Trophoblast cell (in vitro differentiated cells and primary cell): ENCODE measurements at regions not wholly inside any gene's neighbourhood (a gene's known extent, or its start where the extent isn't known, plus 50 kb on each side); places are given as distances from the start of the nearest gene placed in this dataset.

Source experiments
- DNase-seq, 2 donors: peaks; one replicate each; pipeline ENCODE4 v3.0.0-alpha.2; 2016
- H2AFZ ChIP-seq: 2 replicates; pipeline ENCODE4 v1.6.1; 2013; ENCODE audit warnings: low read length, moderate library complexity, mild to moderate bottlenecking; ENCODE audit not compliant: insufficient read depth, poor library complexity
- H2AK5ac ChIP-seq: 2 replicates; pipeline ENCODE4 v1.6.1; 2013; ENCODE audit warnings: mild to moderate bottlenecking, low read length
- H2BK120ac ChIP-seq: 2 replicates; pipeline ENCODE4 v1.6.1; 2013; ENCODE audit warnings: low read length, mild to moderate bottlenecking, moderate library complexity; ENCODE audit not compliant: insufficient read depth, poor library complexity
- H2BK12ac ChIP-seq: 2 replicates; pipeline ENCODE4 v1.6.1; 2013; ENCODE audit warnings: mild to moderate bottlenecking, low read length, moderate library complexity
- H2BK5ac ChIP-seq: 2 replicates; pipeline ENCODE4 v1.6.1; 2013; ENCODE audit warnings: low read length, low read depth, moderate library complexity, mild to moderate bottlenecking; ENCODE audit not compliant: poor library complexity
- H3K14ac ChIP-seq: 2 replicates; pipeline ENCODE4 v1.6.1; 2013; ENCODE audit warnings: mild to moderate bottlenecking, low read length
- H3K18ac ChIP-seq: 2 replicates; pipeline ENCODE4 v1.6.1; 2013; ENCODE audit warnings: mild to moderate bottlenecking, low read length
- H3K23ac ChIP-seq: 2 replicates; pipeline ENCODE4 v1.6.1; 2013; ENCODE audit warnings: low read length
- H3K27ac ChIP-seq: 2 replicates; pipeline ENCODE4 v1.5.1; 2013; ENCODE audit warnings: low read depth, mild to moderate bottlenecking, inconsistent platforms, low read length, moderate library complexity
- H3K27me3 ChIP-seq: 2 replicates; pipeline ENCODE4 v1.6.1; 2013; ENCODE audit warnings: inconsistent platforms, mild to moderate bottlenecking, low read length, moderate library complexity; ENCODE audit not compliant: insufficient read depth
- H3K36me3 ChIP-seq, 2 experiments: 1 replicate in 1 of 2; 2 replicates in 1 of 2; pipeline ENCODE4 v1.6.1; 2013; ENCODE audit warnings: low read length in 2 of 2, mild to moderate bottlenecking in 2 of 2, moderate library complexity in 1 of 2; ENCODE audit not compliant: insufficient read depth in 2 of 2, control insufficient read depth in 1 of 2
- H3K4ac ChIP-seq: 2 replicates; pipeline ENCODE4 v1.6.1; 2013; ENCODE audit warnings: low read depth, mild to moderate bottlenecking, low read length, moderate library complexity
- H3K4me1 ChIP-seq, 2 experiments: 1 replicate in 1 of 2; 2 replicates in 1 of 2; pipeline ENCODE4 v1.6.1; 2013; ENCODE audit warnings: low read length in 2 of 2, mild to moderate bottlenecking in 2 of 2, moderate library complexity in 1 of 2; ENCODE audit not compliant: insufficient read depth in 2 of 2, control insufficient read depth in 1 of 2
- H3K4me2 ChIP-seq: 2 replicates; pipeline ENCODE4 v1.6.1; 2013; ENCODE audit warnings: inconsistent platforms, mild to moderate bottlenecking, low read length, moderate library complexity
- H3K4me3 ChIP-seq: 2 replicates; pipeline ENCODE4 v1.5.1; 2013; ENCODE audit warnings: mild to moderate bottlenecking, low read depth, low read length, inconsistent platforms
- H3K79me1 ChIP-seq: one replicate; pipeline ENCODE4 v1.6.1; 2013; ENCODE audit warnings: low read length
- H3K79me2 ChIP-seq: 2 replicates; pipeline ENCODE4 v1.6.1; 2013; ENCODE audit warnings: low read length, mild to moderate bottlenecking; ENCODE audit not compliant: control insufficient read depth, insufficient read depth, poor library complexity
- H3K9ac ChIP-seq: 2 replicates; pipeline ENCODE4 v1.6.1; 2013; ENCODE audit warnings: mild to moderate bottlenecking, low read length
- H3K9me3 ChIP-seq: 2 replicates; pipeline ENCODE4 v1.6.1; 2013; ENCODE audit warnings: low read depth, mild to moderate bottlenecking, control low read depth, inconsistent platforms, low read length; ENCODE audit not compliant: insufficient read depth
- H4K12ac ChIP-seq: 2 replicates; pipeline ENCODE4 v1.6.1; 2013; ENCODE audit warnings: low read depth, mild to moderate bottlenecking, low read length, moderate library complexity
- H4K8ac ChIP-seq: 2 replicates; pipeline ENCODE4 v1.6.1; 2013; ENCODE audit warnings: low read depth, mild to moderate bottlenecking, low read length, moderate library complexity
- H4K91ac ChIP-seq: one replicate; pipeline ENCODE4 v1.6.1; 2013; ENCODE audit warnings: low read depth, mild to moderate bottlenecking, low read length, moderate library complexity
- WGBS: extraction: QIAGEN DNeasy Blood & Tissue Kit; methylation state at CpG from one replicate; pipeline ENCODE4 v1.1.7; 2013; ENCODE audit warnings: missing lambda C conversion rate; ENCODE audit not compliant: insufficient read length, insufficient coverage; ENCODE audit errors: extremely low coverage; 5-methylcytosine and 5-hydroxymethylcytosine counted together

DNA sequence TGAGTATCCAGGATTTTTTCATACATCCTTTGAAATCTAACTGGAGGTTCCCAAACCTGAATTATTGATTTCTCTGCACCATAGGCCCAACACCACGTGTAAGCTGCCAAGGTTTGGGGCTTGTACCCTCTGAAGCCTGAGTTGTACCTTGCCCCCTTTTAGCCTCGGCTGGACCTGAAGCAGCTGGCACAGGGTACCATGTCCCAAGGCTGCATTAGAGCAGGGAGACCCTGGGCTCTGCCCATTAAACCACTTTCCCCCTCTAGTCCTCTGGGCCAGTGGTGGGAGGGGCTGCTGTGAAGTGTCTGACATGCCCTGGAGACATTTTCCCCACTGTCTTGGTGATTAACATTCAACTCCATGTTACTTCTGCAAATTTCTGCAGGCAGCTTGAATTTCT is 532.9 kb upstream of the NUDT12 start:
- no peak overlapping the region for H2BK120ac ChIP-seq
- H3K36me3 ChIP-seq: no peaks in the 10 kb centered on the region
- no peak overlapping the region for H3K4me2 ChIP-seq
- no peak overlapping the region for H4K91ac ChIP-seq
- no peak overlapping the region for H4K12ac ChIP-seq
- no peak for DNase-seq
- H2AFZ ChIP-seq: no peak overlapping the region
- no peak overlapping the region for H4K8ac ChIP-seq
- no peaks in the 10 kb centered on the region for H3K79me1 ChIP-seq
- WGBS: no CpG with 5 or more reads among the region's 2 CpGs
- H3K9me3 ChIP-seq: no peaks in the 10 kb centered on the region
- no peaks in the 10 kb centered on the region for H3K4me1 ChIP-seq
- H3K9ac ChIP-seq: no peak overlapping the region
- H2BK12ac ChIP-seq: no peak overlapping the region
- H2BK5ac ChIP-seq: no peak overlapping the region
- no peaks in the 10 kb centered on the region for H3K27me3 ChIP-seq
- no peak overlapping the region for H3K23ac ChIP-seq
- no peak overlapping the region for H3K14ac ChIP-seq
- H2AK5ac ChIP-seq: no peak overlapping the region
- H3K4ac ChIP-seq: no peak overlapping the region
- H3K79me2 ChIP-seq: no peaks in the 10 kb centered on the region
- H3K4me3 ChIP-seq: no peak overlapping the region
- H3K18ac ChIP-seq: no peak overlapping the region
- H3K27ac ChIP-seq: no peak overlapping the region

DNA sequence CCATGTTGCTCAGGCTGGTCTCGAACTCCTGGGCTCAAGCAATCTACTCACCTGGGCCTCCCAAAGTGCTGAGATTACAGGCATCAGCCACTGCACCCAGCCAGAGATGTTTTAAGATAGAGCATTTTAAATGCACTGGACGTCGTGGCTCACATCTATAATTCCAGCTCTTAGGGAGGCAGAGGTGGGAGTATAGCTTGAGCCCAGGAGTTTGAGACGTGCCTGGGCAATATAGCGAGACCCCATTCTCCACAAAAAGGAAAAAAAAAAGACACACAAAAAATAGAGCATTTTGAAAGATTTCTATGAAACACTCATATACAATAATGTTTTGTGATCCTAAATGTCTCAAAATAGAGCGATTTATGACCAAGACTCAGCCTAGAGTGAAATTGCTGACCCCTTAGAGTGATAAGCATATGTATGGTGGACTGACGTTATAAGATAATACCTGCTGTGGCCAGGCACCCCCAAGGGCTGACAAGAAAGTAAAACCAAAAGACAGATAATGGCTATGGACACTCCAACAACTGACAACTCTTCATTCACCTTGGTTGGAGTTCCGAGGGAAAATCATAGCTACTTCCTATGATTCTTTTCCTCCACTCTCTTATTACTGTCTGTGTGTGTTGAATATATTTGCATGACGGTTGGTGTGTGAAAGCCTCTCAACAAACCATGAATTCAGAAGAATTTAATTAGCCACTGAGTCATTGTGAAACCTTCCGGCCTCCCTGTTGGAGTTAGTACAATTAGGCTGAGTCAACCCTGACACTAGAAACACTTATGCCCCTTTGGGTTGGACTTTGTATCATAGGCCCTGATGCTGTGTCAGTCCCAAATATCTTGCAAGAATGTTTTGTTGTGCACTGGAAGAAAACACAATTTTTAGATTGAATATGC is 526.5 kb upstream of the NUDT12 start:
- H3K27me3 ChIP-seq: no peaks in the 10 kb centered on the region
- H3K36me3 ChIP-seq: no peaks in the 10 kb centered on the region
- no peak overlapping the region for H3K23ac ChIP-seq
- no peak for DNase-seq
- no peak overlapping the region for H4K91ac ChIP-seq
- no peak overlapping the region for H2BK12ac ChIP-seq
- no peaks in the 10 kb centered on the region for H3K79me2 ChIP-seq
- H3K79me1 ChIP-seq: no peaks in the 10 kb centered on the region
- H3K4me3 ChIP-seq: no peak overlapping the region
- no peak overlapping the region for H3K9ac ChIP-seq
- no peak overlapping the region for H3K14ac ChIP-seq
- no peak overlapping the region for H4K12ac ChIP-seq
- H2BK5ac ChIP-seq: no peak overlapping the region
- H3K27ac ChIP-seq: no peak overlapping the region
- H3K4ac ChIP-seq: no peak overlapping the region
- no peak overlapping the region for H3K18ac ChIP-seq
- H2BK120ac ChIP-seq: no peak overlapping the region
- no peak overlapping the region for H3K4me2 ChIP-seq
- H3K4me1 ChIP-seq: no peaks in the 10 kb centered on the region
- H4K8ac ChIP-seq: no peak overlapping the region
- H3K9me3 ChIP-seq: no peaks in the 10 kb centered on the region
- no peak overlapping the region for H2AFZ ChIP-seq
- no CpG with 5 or more reads among the region's 10 CpGs for WGBS
- H2AK5ac ChIP-seq: no peak overlapping the region

DNA sequence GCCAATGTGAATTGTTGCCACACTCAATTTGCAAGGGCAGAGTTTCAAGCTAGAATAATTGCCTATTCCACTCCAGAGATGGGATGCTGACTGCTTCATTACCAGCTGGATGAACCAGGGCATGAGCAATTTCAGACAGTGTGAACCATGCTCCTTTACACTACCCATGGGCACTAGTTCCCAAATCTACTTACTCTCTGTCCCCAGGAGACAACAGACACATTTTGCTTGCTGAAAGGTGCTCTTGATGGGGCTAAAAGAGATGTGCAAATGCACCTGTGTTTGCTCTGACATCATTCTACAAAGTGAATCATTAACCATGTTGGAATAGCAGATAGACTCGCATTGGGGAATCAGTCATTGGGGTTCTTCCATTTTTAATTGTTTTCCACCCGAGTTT is 522.3 kb upstream of the NUDT12 start:
- WGBS: no CpG with 5 or more reads among the region's 2 CpGs
- Histone ChIP-seq H2AK5ac (no peak overlapping the region), H3K79me2 (no peaks in the 10 kb centered on the region), H3K27ac (no peak overlapping the region), H2AFZ (no peak overlapping the region), H3K9ac (no peak overlapping the region), H3K4ac (no peak overlapping the region), H3K9me3 (no peaks in the 10 kb centered on the region), H3K4me3 (no peak overlapping the region), H3K14ac (no peak overlapping the region), H2BK12ac (no peak overlapping the region), H4K12ac (no peak overlapping the region), H4K8ac (no peak overlapping the region), H3K4me2 (no peak overlapping the region), H3K36me3 (no peaks in the 10 kb centered on the region), H2BK120ac (no peak overlapping the region), H3K79me1 (no peaks in the 10 kb centered on the region), H4K91ac (no peak overlapping the region), H3K27me3 (no peaks in the 10 kb centered on the region), H2BK5ac (no peak overlapping the region), H3K18ac (no peak overlapping the region), H3K23ac (no peak overlapping the region), H3K4me1 (no peaks in the 10 kb centered on the region)
- no peak for DNase-seq

DNA sequence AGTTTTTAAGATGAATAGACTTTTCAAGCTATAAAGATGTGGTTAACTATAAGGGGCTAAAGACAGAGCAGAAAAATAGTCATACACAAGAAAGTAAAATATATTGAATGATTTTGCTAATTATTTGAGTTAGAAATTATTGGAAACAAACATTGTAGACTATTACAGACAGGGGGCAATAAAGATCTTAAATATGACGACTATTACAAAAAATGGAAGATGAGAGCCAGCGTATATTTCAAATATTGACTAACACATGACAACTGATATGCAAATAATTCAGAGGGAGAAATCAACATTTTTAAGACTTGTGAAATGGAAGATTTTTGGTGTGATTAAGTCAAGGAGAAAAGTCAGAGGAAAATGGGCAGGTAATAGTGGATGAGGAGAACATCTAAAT is 520.2 kb upstream of the NUDT12 start:
- H3K4ac ChIP-seq: no peak overlapping the region
- no peaks in the 10 kb centered on the region for H3K9me3 ChIP-seq
- H2AK5ac ChIP-seq: no peak overlapping the region
- H4K12ac ChIP-seq: no peak overlapping the region
- H2AFZ ChIP-seq: no peak overlapping the region
- no peak overlapping the region for H3K14ac ChIP-seq
- no peak overlapping the region for H3K27ac ChIP-seq
- no peak overlapping the region for H3K9ac ChIP-seq
- H4K91ac ChIP-seq: no peak overlapping the region
- H3K18ac ChIP-seq: no peak overlapping the region
- no peaks in the 10 kb centered on the region for H3K36me3 ChIP-seq
- H3K27me3 ChIP-seq: no peaks in the 10 kb centered on the region
- no peak overlapping the region for H3K4me2 ChIP-seq
- no peak for DNase-seq
- no peak overlapping the region for H3K23ac ChIP-seq
- WGBS: no CpG with 5 or more reads among the region's 2 CpGs
- no peak overlapping the region for H2BK5ac ChIP-seq
- no peaks in the 10 kb centered on the region for H3K4me1 ChIP-seq
- no peak overlapping the region for H4K8ac ChIP-seq
- no peak overlapping the region for H2BK12ac ChIP-seq
- H3K79me1 ChIP-seq: no peaks in the 10 kb centered on the region
- H3K4me3 ChIP-seq: no peak overlapping the region
- H2BK120ac ChIP-seq: no peak overlapping the region
- no peaks in the 10 kb centered on the region for H3K79me2 ChIP-seq
